HG03575 (cell line): ENCODE measurements at regions not wholly inside any gene's neighbourhood (a gene's known extent, or its start where the extent isn't known, plus 50 kb on each side); places are given as distances from the start of the nearest gene placed in this dataset.
"Not testable (repeated sequence)": the region's sequence is repeated elsewhere in the genome, so short reads cannot be mapped to it uniquely, and the experiment has no call there.

Experiments used
- ATAC-seq: cut with Tn5 transposase; IDR thresholded peaks from one replicate; pipeline ENCODE4 v1.9.1; 2021; ENCODE audit not compliant: unreplicated experiment, insufficient number of reproducible peaks, low FRiP score; ENCODE audit errors: extremely low read depth

DNA sequence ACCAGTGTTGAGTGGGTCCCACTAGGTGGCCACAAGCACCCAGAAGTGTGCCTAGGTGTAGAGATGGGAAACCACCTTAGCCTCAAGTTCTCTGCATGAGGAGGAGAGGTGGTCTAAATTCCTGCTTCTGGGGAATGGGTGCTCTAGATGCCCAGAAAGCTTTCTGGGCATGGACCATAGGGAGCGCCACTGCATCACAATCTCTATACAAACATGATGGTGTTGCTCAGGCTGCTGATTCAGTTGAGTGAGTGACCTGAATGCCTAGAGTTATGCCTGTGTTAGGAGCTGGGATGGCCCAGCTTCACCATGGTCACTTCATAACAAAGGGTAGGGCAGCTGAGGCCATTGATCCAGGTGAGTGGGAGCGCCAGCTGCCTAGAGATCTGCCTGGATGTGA, 667.9 kb upstream of the ARRDC3 start:
- ATAC-seq, result no peak

DNA sequence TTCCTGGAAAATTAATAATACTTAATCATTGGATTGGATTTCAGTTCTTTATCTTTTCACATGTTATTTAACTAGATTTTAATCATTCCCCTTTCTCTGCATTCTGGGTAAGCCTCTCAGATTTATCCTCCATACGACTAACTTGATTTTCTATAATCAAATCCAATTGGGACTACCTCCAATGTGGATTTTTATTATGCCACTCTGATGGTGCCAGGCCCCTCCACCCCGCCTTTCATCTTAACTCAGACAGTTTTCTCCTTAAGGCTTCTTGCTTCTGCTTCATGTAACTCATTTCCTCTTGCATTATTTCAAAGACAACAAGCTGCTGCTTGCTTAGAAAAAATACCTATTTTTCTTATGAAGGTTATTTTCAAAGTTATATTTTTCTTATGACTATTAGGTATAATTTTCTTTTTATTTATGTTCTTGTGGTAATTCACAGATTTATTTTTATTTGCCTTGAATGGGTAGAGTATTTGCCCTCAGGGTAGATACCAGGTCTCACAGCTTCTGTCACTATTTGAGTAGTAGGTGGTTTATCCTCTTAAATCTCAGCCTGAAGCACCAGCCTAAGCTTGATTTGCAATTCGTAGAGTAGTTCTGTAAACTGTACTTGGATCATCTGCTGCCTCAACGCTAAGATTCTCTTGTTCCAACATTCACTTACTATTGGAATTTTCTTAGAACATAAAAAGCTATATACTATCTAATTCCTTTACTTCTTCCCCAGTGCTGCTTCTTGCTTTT, 659.0 kb upstream of the ARRDC3 start:
- ATAC-seq, result no peak

DNA sequence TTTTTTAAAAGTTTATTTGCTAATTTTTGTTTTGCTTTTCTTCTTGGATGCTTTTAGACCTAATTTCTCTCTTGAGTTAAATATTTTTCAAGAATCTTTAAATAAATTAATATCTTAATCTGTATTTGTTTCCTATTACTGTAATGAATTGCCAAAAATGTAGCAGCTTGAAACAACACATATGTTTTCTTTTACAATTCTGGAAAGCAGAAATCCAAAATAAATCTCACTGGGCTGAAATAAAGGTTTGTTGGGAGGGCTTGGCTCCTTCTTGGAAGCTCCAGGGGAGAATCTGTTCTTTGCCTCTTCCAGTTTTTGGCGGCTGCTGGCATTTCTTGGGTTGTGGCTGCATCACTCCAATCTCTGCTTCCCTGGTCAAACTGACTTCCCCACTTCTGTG, 658.1 kb upstream of the ARRDC3 start:
- no peak for ATAC-seq

DNA sequence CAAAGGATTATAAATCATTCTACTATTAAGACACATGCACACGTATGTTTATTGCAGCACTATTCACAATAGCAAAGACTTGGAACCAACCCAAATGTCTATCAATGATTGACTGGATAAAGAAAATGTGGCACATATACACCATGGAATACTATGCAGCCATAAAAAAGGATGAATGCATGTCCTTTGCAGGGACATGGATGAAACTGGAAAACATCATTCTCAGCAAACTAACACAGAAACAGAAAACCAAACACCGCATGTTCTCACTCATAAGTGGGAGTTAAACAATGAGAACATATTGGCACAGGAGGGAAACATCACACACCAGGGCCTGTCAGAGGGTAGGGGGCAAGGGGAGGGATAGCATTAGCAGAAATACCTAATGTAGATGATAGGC, 646.7 kb upstream of the ARRDC3 start:
- ATAC-seq, result not testable (repeated sequence)

DNA sequence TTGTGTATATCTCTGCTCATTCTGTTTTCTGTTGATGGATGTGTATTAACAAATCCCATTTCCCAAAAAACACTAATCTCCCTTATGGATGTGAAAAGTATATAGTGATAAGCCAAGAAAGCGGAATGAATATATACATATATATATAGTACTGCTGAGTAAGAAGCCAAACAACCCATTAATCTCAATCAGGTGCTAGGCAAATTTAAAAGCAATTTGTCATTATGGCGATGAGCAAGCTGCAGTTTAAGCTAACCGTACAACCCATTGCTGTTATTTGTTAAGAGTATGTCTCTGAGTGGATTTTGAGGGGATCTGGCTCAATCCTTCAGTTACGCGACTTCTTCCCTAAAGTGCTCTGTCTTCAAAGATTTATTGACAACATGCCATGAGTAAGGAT, 640.4 kb upstream of the ARRDC3 start:
- ATAC-seq, result no peak

DNA sequence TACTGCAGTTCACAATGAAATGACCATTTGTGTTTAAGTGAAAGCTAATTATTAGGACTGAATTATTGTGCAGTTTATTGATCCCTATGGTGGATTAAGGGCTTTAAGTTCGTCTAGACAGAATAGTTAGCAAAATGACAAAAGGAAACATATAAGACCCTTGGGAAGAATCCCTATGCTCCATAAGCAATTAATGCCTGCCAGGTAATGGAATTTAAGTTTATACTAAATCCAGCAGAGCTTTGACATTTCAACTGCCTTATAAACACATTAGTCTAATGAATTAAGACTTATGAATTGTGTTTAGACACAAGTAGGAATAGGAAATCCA, 640.0 kb upstream of the ARRDC3 start:
- no peak for ATAC-seq

DNA sequence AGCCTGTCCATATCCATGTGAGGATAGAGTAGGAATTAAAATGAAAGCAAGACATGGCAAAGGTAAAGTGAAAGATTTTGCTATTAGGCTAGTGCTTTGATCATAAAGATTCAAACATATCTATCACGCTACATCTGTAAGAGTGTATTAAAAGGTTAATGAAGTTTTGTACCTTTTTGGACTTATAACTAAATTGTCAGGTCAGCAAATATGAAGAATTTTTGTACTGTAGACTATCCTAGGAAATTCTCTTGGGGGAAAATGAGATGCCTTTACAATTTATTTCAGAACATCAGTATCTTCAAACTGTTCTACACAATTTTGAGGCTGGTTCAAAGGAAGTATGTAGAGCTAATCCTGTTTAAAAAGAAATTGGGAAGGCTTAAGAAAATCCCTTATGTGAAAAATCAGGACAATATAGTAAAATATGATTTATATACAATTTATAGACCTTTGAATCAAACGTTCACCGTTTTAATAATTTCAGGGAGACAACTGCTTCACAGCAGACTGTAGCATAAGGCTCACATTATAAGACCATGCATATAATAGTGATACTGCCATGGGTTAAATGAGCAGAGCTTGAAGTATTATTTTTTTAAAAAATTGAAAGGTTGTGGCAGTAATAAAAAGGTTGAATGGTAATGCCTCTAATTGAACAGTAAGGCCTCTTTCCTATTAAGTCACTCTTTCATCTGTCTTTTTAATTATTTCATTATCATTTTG, 639.5 kb upstream of the ARRDC3 start:
- no peak for ATAC-seq

DNA sequence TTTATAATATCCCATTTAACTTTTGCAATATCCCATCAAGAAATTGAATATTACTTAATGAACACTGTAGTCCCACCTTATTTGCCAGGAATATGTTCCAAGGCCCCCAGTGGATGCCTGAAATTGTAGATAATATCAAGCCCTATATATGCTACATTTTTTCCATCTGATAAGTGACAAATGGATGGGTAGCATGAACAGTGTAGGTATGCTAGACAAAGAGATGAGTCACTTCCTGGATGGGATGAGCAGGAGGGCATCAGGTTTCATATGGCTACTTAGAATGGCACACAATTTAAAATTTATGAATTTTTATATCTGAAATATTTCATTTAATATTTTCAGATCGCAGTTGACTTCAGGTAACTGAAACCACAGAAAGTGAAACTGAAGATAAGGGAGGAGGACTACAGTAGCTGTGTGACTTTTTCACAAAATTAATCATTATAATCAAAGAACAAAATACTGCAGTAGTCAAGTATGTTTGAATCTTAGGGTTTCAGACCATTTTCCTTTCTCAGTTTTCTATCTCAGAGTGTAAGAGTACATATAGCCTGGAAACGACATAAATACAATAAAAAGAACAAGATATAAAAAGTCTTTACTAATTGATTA, 636.4 kb upstream of the ARRDC3 start:
- no peak for ATAC-seq

DNA sequence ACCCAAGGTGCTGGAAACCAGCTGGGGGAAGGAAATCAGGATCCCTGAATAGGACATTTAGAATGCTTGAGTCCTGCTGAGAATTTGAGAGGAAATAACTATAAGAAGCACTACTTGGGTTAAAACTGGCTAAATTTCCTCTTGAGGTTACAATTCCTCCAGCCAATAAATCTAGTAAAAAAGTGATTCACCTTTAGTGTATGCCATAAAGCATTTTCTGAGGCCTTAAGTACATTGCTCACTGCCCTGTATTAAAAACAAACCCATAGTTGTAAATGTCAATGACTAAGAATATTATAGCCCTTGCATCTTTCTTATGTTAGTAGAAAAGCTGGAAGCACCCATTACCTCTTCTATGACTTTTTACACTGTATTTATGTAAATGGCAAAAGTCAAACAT, 634.7 kb upstream of the ARRDC3 start:
- no peak for ATAC-seq

DNA sequence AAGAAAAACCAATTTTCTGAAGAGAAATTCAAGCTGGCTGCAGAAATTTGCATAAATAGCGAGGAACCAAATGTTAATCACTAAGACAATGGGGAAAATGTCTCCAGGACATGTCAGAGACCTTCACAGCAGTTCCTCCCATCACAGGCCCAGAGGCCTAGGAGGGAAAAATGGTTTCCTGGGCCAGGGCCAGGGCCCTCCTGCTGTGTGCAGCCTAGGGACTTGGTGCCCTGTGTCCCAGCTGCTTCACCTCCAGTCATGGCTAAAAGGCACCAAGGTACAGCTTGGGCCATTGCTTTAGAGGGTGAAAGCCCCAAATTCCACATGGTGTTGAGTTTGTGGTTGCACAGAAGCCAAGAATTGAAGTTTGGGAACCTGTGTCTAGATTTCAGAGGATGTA, 628.7 kb upstream of the ARRDC3 start:
- ATAC-seq, result not testable (repeated sequence)

DNA sequence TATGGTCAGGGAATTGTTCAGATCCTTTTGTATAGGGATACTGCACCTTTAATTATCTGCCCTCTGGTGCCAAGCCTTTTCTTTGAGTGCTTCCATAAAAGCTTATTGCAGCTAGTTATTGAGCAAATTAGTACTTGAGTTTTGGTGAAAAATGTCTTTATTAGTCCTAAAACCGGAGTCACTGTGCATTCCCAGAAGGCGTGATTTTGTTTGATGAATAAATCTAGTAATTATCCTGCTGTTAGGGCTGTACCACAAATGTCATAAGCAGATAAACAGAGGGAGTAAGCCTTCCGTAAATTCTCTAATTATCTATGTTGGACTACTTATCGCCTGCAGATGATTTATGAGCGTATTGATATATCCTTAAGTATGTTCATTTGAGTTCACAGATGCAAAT, 620.7 kb upstream of the ARRDC3 start:
- no peak for ATAC-seq

DNA sequence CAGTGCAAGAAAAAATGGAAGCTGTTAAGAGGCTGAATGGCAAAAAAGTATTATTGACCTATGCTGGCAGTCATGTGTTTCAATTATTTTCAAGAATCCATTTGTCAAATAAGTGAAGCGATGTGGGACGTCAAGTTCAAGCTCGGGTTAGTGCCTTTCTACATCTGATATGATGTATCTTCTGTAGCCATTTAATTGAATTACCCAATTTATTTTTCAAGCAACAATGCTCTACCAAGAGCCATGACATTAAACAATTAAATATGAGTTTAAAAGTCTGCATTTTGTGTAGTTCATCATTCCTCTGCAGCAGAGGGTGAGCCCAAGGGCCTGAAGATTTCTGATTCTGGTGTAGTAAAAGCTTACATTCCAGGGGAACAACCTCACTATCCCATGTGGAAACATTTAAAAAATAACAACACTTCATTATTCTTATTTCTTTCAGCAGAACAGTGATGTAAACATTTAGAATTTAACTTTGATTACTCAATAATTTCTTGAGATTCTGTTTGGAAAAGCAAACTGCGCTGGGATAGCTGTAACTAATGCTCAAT, 619.7 kb upstream of the ARRDC3 start:
- ATAC-seq, result no peak

DNA sequence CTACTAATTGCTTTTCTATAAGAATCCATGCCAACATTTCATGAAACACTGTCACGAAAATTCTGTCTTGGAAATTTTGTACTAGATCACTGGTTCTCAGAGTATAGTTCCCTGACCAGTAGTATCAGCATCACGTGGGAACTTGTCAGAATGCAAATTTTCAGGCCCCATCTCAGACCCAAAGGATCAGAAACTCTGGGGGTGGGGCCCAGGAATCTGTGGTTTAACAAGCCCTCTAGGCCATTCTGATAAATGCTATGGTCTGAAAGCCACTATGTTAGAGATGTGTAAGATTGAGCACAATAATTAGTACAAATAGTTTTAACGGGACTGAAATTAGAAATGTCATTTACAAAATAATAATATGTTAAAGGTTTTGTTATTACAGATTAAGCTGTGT, 615.7 kb upstream of the ARRDC3 start:
- no peak for ATAC-seq

DNA sequence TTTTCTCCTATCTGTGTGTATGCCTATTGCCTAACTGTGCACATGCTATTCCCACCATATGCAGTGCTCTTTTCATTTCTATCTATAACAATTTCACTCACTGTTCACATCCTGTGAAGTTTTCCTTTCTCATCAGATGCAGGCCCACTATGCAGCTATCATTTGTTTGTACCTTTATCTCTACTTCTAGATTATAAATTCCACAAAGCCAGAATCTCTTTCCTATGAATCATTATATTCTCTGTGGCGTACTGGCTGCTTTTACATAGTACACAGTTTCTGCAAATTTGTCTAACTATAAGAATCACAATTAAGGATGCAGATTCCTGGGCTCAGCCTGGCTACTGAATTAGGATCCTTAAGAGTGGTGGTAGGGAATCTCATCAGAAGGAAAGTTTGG, 600.8 kb upstream of the ARRDC3 start:
- ATAC-seq, result no peak

DNA sequence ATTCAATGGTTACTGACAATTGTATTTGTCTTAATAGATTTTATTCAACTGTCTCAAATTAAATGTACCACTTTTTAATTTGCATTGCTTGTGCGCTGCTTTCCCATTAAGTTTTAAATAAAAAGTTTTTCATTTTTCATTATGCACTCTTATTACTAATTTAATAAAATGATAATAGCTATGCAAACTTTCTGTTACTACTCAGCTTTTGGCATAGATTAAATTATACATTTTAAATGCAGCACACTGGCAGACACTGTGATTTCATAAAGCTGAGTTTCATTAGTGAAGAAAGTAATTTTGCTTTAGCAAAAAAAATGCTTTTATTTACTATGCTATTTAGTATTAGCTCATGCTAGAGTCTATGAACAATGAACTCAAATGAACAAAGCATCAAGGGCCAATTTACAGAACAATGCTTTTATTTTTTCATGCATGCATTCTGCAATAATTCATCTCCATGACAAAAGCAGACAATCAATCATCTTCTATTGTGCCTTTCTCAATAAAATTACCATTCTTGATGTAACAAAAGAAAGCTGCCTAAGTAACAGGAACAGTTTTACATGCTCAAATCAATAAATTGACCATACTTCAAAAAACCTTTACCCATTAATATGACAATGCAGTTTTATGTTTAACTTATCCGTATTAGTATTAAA, 595.2 kb upstream of the ARRDC3 start:
- ATAC-seq, result no peak

DNA sequence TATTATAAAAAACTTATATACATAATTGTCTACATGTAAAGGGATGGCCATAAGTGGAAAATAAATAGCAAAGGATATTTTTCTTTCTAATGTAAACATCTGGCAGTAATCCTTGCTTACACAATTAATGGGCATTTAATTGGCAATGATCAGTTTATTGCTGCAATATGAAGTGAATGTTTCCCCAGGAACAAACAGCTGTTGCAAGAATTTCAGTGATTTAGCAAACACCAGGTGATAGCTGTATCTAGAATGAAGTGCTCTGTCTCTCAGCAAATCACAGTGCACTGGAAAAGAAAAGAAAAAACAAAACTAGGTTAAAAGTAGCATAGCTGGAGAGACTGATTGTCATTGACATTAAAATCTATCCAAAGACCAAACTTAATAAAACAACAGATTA, 594.5 kb upstream of the ARRDC3 start:
- no peak for ATAC-seq

DNA sequence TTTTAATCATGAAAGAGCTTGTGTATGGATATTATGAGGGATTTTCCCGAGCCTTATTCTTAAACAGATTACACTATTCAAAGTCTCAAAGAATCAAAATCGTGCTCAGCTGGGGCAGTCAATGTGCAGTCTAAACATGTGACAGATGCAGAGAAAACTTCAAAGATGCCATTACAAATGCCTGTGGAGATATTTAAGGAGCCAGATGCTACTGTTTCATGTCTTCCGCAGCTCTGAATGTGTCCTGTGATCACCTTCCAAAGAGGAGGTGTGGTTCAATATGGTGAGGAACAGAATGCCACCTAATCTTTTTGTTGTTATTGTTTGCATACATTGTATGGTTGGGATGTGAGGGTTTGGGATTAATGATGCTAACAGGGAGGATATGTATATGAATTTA, 593.3 kb upstream of the ARRDC3 start:
- ATAC-seq, result no peak

DNA sequence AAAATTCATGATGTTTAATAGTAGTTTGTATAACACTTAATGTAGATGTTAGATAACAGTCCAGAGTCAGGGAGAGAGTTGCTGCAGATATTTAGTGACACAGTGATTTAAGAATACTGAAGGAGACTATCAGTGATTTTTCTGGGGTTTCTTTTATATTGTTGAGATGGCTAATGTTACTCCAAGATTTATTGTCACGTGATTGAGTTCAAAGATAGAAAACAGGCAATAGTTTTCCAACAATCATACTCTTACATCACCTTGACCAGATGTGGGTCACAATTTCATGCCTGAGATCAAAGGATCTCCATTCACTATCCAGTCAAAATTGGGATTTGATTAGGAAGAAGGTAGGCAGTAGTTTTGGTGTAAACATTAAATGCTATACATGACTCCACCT, 580.0 kb upstream of the ARRDC3 start:
- no peak for ATAC-seq

DNA sequence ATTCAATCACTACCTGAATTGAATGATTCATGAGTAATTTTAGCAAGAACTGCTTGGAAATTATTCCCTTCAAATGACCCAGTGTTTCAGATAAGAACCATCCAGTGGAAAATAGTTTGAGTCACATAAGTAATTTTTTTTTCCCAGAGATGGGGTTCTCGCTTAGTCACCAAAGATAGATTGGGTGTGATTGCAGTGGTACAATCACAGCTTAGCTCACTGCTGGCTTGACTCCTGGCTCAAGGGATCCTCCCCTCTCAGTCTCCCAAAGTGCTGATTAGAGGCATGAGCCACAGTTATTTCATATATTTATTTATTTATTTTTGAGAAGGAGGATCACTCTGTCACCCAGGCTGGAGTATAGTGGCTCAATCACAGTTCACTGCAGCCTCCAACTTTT, 574.5 kb upstream of the ARRDC3 start:
- ATAC-seq, result no peak

DNA sequence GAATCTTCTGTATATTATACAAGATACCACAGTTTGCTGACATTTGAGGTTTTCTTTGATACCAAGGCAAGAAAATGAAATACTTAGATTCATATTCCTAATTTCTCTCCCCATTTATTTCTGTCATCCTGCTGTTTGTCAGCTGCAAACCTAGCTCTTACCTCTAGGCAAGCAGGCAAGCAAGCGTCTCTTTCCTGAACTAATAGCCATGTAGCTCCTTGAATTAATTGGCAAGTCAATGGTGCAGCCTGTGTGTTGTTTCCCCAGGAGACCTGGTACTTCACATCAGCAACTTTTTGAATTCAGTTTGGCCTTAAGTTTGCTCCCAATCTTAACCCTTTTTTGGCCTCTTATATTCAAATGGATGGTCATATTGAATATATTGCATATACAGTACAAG, 573.6 kb upstream of the ARRDC3 start:
- no peak for ATAC-seq
